ENCODE measurements at regions not wholly inside any gene's neighbourhood (a gene's known extent, or its start where the extent isn't known, plus 50 kb on each side); places are given as distances from the start of the nearest gene placed in this dataset.
"Not testable (repeated sequence)": the region's sequence is repeated elsewhere in the genome, so short reads cannot be mapped to it uniquely, and the experiment has no call there.

DNA sequence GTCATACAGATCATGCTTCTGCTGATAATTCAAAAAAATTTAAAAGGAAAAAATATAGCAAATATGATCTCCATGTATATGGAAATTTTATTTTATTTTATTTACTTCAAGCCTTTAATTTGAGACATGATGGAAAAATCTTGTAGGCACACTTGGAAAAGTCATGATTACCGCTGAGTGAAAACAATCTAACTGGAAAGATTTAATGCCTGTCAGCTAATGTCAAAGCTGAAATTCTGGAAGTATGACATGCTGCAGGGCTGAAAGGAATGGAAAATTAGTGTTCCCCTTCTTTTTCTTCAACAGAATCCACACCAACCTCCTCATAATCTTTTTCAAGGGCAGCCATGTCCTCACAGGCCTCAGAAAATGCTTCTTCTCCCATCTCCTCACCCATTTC is 58.2 kb downstream of the RPRM start:
- no peak for DNase-seq

- DNase-seq = no peak
These were observed 61.5 kb downstream of the RPRM start for GRCh38 chr2:153417077-153417476.

- no peak for DNase-seq
These were observed 62.5 kb downstream of the RPRM start for GRCh38 chr2:153416071-153416470.

DNA sequence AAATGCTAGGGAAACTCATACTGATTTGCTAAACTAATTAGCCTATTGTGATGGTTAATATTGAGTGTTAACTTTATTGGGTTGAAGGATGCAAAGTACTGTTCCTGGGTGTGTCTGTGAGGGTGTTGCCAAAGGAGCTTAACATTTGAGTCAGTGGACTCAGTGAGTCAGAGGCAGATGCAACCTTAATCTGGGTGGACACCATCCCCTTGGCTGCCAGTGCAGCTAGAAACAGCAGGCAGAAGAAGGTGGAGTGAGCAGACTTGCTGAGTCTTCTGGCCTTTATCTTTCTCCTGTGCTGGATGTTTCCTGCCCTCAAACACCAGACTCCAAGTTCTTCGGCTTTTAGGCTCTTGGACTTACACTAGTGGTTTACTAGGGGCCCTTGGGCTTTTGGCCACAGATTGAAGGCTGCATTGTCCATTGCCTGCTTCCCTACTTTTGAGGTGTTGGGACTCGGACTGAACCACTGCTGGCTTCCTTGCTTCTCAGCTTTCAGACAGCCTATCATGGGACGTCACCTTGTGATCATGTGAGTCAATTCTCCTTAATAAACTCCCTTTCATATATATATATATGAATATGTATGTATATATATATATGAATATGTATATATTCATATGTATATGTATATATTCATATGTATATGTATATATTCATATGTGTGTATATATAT is 69.7 kb downstream of the RPRM start:
- DNase-seq = no peak

DNA sequence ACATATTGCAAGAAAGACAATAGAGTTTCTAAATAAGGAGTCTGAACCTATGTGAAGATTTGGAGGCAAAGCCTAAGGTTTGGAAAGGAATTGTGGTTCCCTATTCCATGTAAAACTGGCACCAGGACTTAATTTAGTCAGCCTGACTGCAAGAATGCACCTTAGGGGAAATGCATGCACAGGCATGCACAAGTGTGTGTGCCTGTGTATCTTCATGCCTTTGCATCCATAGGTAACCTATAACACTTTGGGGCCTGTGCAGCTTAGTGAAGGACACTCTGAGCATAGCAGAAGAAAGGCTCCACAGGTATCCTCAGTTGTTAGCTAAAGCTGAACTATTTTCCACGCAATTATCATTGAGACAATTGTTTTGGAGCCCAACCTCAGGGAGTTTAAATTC is 73.4 kb downstream of the RPRM start:
- DNase-seq = no peak

DNA sequence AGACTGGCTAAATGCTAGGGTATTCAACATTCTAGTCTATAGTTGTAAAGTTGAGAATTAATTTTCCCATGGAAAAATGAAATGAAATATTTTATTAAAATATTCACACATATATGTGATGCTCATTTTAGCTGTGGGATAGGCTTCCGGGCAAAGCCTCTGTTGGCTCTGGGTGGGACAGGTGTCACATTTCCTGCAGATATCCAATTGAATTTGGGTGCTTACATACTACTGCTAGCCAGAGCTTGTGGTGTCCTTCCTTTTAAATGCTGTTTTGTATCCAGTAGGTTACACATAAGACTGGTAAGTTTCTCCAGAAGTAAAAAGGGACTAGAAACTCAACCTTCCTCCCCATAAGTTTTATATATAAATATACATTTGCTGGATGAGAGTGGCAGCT is 73.8 kb downstream of the RPRM start:
- no peak for DNase-seq

- no peak for DNase-seq
These were observed 74.6 kb downstream of the RPRM start for GRCh38 chr2:153403940-153404339.

GRCh38 chr2:153403352-153403751 is 75.2 kb downstream of the RPRM start:
- not testable (repeated sequence) for DNase-seq

GRCh38 chr2:153394686-153395085 is 83.9 kb downstream of the RPRM start:
- no peak for DNase-seq

GRCh38 chr2:153394247-153394646 is 84.3 kb downstream of the RPRM start:
- no peak for DNase-seq

DNA sequence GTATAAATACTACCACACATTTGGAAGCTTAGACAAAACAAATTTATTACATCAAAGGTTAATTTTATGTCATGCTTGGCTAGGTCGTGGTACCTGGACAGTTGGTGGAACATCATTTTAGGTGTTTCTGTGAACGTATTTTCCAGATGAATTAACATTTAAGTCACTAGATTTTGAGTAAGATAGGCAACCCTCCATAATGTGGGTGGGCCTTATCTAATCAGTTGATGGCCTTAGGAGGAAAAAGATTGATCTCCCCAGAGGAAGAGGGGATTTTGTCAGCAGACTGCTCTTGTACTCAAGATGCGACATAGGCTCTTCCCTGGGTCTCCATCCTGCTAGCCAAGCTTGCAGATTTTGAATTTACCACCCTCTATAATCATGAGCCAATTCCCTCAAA is 85.0 kb downstream of the RPRM start:
- no peak for DNase-seq

GRCh38 chr2:153391131-153391530 is 87.4 kb downstream of the RPRM start:
- no peak for DNase-seq

DNA sequence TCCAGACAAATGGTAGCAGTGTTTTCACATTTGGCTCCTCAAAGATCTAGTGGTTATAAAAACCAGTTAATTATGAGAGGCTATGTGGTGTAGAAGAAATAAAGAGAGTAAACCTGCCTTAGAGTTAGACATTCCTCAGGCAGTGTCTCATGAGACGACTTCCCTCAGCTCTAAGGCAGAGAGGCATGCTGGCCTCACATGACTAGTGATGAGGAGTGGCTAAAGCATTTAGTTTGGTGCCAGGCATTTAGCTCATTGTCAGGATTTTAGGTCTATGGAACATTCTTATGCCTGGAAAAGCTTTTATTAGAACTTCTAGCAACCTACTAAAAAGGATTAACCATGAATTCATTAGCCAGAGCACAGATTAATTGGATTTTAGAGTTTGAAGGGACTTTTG is 90.3 kb downstream of the RPRM start:
- peak; percentile 10 for DNase-seq

- DNase-seq = no peak
These were observed 91.4 kb downstream of the RPRM start for GRCh38 chr2:153387203-153387602.

DNA sequence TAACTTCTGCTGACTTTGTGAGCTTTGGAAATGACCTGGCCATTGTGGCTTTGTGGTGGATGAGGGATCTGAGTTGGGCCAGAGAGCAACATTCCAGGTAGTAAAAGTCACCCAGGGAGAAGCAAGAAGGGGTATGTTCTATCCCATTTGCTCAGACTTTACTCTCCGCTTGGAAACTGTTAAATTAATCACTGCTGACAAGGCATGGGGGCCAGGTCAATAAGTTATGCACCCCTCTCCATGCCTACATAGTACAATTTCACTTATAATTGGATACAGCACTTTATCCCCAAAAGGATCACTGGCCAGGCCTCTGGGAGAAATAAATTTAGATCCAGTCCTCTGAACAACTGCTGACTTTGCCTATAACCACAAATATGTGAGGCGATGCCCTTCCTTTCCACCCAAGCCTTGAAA is 92.1 kb downstream of the RPRM start:
- no peak for DNase-seq

GRCh38 chr2:153373510-153374279 is 104.9 kb downstream of the RPRM start:
- no peak for DNase-seq

- DNase-seq = no peak
These were observed 118.3 kb downstream of the RPRM start for GRCh38 chr2:153360239-153360638.

- no peak for DNase-seq
These were observed 124.2 kb downstream of the RPRM start for GRCh38 chr2:153354377-153354776.

DNA sequence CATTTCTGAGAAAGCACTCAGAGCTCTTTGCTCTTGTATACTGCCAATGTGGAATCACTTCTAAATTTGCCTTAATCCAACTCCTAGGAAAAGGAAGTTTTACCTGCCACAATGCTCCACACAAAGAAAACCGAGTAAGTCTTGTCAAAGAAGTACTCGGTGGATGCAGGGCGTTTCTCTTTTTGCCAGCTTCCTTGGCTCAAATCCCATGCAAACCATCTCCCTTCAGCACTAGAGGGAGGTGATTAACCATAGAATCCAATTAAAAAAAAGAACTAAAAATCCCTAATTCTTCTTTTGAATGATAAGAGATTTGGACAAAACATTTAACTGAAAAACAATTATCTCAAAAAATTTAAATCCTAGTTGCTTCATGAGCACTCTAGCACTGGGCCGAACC is 129.0 kb downstream of the RPRM start:
- DNase-seq = no peak

DNA sequence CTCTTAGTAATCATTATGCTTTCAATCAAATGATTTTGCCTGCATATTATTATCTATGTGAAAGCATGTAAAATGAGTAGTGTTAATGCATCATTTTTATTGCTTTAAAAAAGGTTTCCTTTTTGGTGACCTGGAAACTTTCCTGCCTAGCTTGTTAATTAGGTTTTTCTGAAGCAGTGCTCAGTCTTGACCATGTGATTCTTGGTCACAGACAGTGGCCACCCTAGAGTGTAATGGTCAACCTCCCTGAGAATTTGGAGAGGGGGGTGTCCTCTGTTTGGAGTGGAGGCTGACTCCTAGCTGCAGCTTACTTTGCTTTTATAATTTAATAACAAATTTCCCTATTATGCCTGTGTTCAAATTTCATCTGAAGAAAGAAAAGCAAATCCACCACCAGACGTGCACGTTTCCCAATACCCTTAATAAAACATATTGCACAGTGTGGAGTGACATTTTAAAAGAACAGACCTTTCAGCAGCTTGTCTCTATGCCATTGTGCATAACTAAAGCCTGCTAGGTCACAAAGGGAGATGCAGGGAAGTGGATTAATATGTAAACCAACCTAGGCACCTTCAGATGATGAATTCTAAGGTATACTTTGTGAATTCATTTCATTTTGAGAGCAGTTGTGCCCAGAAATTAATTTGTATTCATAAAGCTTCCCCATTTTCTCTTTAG is 130.6 kb downstream of the RPRM start:
- DNase-seq = no peak

DNA sequence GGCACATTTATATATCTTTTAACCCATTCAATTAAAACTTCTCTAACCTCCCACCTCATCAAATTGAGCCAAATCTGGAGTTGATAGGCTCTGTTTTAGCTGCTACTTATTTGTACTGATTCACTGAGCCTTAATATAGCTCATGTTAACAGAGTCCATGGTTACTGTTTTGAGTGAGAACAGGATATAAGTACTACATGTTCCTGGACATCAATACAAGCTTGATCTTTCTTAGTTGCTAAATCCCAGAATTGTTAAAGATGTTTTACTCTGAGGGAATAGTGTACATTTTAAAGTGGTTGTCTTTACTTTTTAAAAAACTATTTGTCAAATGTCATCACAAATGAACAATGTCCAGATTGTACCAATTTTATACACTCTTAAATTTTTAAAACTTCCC is 157.7 kb downstream of the RPRM start:
- no peak for DNase-seq

DNA sequence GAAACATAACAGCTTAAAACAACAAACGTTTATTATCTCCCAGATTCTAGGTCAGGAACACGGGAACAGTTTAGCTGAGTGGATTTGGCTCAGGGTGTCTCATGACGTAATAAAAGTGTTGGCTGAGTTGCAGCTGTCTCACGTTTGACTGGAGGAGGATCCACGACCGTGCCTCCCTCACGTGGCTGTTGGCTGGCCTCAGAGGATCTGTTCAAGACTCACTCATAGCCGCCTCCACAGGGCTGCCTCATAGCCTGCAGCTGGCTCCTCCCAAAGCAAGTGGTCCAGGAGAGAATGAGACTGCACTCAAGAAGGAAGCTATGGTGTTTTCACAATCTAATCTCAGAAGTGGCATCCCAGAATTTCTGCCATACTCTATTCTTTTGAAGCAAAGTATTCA is 167.1 kb downstream of the RPRM start:
- DNase-seq = no peak

GRCh38 chr2:153308466-153308865 is 170.1 kb downstream of the RPRM start:
- DNase-seq = no peak

- no peak for DNase-seq
These were observed 171.3 kb downstream of the RPRM start for GRCh38 chr2:153307223-153307622.
